COLO668 (cell line): ENCODE measurements at regions not wholly inside any gene's neighbourhood (a gene's known extent, or its start where the extent isn't known, plus 50 kb on each side); places are given as distances from the start of the nearest gene placed in this dataset.
"Not testable (repeated sequence)": the region's sequence is repeated elsewhere in the genome, so short reads cannot be mapped to it uniquely, and the experiment has no call there.

ENCODE experiments used
- DNase-seq: peaks from one replicate; lab custom pipeline; 2025; ENCODE audit not compliant: unreplicated experiment; lab: John Stamatoyannopoulos, UW

GRCh38 chr18:8912348-8913326, 189.9 kb upstream of the NDUFV2 start:
- DNase-seq = peak; percentile 59

DNA sequence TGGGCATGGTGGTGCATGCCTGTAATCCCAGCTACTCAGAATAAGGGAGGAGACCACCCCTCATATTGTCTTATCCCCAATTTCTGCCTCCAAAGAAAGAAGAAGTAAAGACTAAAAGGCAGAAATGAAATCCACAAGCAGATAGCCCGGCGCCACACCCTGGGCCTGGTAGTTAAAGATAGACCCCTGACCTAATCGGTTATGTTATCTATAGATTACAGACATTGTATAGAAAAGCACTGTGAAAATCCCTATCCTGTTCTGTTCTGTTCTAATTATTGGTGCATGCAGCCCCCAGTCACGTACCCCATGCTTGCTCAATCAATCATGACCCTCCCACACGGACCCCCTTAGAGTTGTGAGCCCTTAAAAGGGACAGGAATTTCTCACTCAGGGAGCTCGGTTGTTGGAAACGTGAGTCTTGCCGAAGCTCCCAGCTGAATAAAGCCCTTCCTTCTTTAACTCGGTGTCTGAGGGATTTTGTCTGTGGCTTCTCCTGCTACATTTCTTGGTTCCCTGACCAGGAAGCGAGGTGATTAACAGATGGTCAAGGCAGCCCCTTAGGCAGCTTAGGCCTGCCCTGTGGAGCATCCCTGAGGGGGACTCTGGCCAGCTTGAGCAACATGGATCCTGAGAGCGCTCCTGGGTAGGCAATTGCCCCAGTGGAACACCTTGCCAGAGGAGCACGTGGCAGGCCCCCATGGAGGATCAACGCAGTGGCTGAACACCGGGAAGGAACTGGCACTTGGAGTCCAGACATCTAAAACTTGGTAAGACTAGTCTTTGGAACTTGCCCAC, 188.7 kb upstream of the NDUFV2 start:
- not testable (repeated sequence) for DNase-seq

DNA sequence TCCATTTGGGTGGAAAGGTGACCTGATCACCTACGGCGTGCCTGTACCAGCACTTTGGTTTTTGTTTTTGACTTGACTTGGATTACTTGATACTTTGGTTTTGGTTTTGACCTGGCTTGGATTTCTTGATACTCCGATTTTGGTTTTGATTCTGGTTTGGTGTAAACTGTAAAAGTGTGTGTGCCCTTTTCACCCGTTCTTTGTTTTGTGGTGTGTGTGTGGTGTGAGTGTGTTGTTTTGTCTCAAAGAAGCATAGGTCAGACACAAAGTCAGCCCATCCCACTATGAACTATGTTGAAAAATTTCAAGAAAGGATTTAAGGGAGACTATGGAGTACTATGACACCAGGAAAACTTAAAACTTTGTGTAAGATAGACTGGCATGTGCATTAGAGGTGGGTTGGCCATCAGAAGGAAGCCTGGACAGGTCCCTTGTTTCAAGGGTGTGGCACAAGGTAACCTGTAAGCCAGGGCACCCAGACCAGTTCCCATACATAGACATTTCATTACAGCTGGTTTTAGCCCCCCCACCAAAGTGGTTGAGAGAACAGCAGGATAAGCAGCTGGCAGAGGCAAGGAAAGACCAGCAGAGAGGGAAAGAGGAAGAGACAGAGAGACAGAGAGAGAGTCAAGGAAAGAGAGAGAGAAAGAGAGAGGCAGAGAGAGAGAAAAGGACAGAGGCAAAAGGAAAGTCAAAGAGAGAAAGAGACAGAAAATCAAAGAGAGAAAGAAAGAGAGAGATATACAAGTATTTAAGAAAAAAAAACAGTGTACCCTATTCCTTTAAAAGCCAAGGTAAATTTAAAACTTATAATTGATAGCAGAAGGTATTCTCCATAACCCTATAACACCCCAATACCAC, 187.9 kb upstream of the NDUFV2 start:
- not testable (repeated sequence) for DNase-seq

DNA sequence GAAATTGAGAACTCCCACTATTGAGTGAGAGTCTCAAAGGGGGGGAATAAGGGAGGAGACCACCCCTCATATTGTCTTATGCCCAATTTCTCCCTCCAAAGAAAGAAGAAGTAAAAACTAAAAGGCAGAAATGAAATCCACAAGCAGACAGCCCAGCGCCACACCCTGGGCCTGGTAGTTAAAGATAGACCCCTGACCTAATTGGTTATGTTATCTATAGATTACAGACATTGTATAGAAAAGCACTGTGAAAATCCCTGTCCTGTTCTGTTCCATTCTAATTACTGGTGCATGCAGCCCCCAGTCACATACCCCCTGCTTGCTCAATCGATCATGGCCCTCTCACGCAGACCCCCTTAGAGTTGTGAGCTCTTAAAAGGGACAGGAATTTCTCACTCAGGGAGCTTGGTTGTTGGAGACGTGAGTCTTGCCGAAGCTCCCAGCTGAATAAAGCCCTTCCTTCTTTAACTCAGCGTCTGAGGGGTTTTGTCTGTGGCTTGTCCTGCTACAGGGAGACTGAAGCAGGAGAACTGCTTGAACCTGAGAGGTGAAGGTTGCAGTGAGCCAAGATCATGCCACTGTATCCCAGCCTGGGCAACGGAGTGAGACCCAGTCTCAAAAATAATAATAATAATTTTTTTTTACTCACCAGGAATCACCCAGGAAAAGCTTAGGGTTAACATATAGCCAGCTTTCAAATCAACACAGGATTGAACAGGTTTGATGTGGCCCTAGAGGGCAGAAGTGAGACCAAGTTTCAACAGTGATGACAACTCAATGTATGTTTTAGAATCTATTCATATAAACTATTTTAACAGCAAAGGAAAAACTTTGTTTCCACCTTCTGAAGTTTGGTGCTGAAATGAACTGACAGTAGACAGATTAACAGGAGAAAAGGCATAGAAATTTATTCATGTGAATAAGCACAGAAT, 181.4 kb upstream of the NDUFV2 start:
- DNase-seq = not testable (repeated sequence)

DNA sequence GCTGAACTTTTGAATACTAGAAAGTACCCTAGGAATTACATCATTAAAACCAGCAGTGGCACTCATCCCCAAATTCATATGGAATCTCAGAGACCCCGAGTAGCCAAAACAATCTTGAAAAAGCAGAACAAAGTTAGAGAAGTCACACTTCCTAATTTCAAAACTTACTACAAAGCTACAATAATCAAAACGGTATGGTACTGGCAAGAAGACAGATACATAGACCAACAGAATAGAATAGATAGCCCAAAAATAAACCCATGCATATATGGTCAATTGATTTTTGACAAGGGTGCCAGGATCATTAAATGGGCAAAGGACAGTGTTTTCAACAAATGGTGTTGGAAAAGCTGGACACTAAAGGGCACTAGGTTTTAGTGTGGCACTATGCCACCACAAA, 176.0 kb upstream of the NDUFV2 start:
- no peak for DNase-seq

- no peak for DNase-seq
Observed at GRCh38 chr18:8928044-8928443, 174.5 kb upstream of the NDUFV2 start.

GRCh38 chr18:8928847-8929780, 173.4 kb upstream of the NDUFV2 start:
- DNase-seq = no peak

DNA sequence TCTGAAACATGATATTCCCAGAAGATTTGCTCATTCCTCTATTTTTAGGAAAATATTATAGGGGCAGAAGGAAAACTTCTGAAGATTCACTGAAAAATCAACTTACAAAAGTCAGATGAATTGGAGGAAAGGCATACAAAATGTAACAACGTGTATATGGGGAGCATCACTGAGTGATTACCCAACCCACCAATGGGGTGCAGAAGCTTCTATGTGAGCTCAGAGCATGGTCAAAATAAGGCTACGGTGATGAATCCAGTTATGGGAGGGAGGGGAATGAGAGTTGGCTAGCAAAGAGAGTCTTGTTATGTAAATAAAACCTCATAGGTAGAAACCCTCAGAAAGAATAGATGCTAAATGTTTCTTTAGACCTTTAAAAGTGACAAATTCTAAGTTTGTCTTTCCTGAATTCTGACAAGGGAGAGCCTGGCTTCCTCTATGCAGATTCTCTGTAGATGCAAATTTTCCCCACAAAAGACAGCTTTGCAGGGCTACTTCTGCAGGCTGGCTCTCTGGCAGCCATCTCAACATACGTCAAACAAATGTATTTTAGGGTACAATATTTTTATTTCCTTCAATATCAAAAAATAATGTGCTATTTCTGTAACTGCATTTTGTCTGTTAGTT, 171.4 kb upstream of the NDUFV2 start:
- DNase-seq = no peak

- DNase-seq = no peak
Observed at GRCh38 chr18:8932866-8933265, 169.6 kb upstream of the NDUFV2 start.

GRCh38 chr18:8933714-8934284, 168.7 kb upstream of the NDUFV2 start:
- DNase-seq = no peak

DNA sequence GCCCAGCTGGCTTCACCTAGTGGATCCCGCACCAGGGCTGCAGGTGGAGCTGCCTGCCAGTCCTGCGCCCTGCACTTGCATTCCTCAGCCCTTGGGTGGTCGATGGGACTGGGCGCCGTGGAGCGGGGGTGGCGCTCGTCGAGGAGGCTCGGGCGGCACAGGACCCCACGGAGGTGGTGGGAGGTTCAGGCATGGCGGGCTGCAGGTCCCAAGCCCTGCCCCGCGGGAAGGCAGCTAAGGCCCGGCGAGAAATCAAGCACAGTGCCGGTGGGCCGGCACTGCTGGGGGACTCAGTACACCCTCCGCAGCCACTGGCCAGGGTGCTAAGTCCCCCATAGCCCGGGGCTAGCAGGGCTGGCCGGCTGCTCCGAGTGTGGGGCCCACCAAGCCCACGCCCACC, 167.2 kb upstream of the NDUFV2 start:
- not testable (repeated sequence) for DNase-seq

- DNase-seq = no peak
Observed at GRCh38 chr18:8936619-8937018, 165.9 kb upstream of the NDUFV2 start.

- DNase-seq = no peak
Observed at GRCh38 chr18:8937160-8938094, 165.1 kb upstream of the NDUFV2 start.

GRCh38 chr18:8938817-8939216, 163.7 kb upstream of the NDUFV2 start:
- no peak for DNase-seq

- no peak for DNase-seq
Observed at GRCh38 chr18:8942021-8942908, 160.2 kb upstream of the NDUFV2 start.
